ENCODE measurements at regions not wholly inside any gene's neighbourhood (a gene's known extent, or its start where the extent isn't known, plus 50 kb on each side); places are given as distances from the start of the nearest gene placed in this dataset.
"Not testable (repeated sequence)": the region's sequence is repeated elsewhere in the genome, so short reads cannot be mapped to it uniquely, and the experiment has no call there.

DNA sequence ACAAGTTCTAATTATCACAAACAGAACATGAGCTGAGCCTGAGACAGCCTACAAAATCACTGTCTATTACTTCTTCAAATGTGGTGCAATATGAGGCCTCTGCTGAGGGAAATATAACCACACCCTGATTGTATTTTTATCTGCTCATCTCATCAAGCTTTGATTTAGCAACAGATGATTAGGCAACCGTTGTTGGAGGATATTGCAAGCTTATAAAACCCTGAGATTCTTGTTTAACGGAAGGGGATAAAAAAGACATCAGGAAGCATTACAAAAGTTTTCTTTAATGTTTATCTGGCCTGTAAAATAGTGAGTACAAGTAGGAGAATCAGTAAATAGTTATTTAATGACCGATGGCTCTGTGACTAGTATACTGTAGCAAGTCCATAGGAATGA is 108.5 kb downstream of the ZNF330 start:
- DNase-seq (ENCODE audit: low spot score in 2 of 2): peak in 1 of 2 donors; percentile 35
- WGBS, 2 donors: 25 to 33% methylated on average over 3 of the region's 3 CpGs
- no peak for TF ChIP-seq POLR2A (IDR thresholded peaks at IDR 0.05)
- no peak for TF ChIP-seq CTCF (IDR thresholded peaks at IDR 0.05)
- H3K4me3 ChIP-seq (ENCODE audit: low read depth, poor library complexity, severe bottlenecking): no peak overlapping the region
- intact Hi-C loops (cut with DNase I; ENCODE audit: low total_unique reads): no loop called here

- TF ChIP-seq POLR2A (IDR thresholded peaks at IDR 0.05) (no peak), CTCF (IDR thresholded peaks at IDR 0.05) (no peak)
- intact Hi-C loops (cut with DNase I; ENCODE audit: low total_unique reads): no loop called here
- WGBS, 2 donors: 80 to 85% methylated on average over 1 of the region's 1 CpG
- no peak overlapping the region for H3K4me3 ChIP-seq (ENCODE audit: low read depth, poor library complexity, severe bottlenecking)
- no peak for DNase-seq (ENCODE audit: low spot score in 2 of 2)
These were observed 109.9 kb downstream of the ZNF330 start for GRCh38 chr4:141330616-141331015.

DNA sequence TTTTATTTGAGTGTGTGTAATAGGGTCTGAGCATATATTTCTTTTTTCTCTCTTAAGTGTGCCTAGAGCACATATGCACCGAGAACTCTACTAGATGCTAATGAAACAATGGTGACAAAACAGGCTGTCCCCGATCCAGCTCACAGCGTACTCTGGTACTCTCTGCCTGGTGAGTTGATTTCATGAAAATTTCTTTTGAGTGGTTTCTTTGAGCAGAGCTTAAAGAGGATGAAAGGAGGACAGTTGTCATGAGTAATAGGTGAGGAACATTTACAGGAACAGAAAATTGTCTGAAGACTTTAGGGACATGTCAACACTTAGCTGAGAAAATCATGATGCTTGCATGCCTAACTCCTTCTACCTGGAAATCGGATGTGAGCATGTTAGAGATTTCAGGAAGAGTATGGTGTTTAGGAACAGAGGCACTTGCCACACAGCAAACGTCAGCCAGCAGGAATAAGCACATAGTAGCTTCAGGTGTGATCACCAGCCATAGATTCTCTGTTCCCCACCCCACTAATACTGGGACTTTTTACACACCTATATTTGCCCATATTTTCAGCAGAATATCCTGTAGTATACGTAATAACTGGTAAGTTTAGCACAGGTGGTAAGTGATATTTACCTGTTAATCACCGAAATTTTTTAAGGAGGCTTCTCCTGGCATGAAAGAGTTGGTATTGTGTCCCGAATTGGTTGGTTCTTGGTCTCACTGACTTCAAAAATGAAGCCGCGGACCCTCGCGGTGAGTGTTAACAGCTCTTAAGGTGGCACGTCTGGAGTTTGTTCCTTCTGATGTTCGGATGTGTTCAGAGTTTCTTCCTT is 111.1 kb downstream of the ZNF330 start:
- TF ChIP-seq POLR2A (IDR thresholded peaks at IDR 0.05) (no peak), CTCF (IDR thresholded peaks at IDR 0.05) (no peak)
- H3K4me3 ChIP-seq (ENCODE audit: low read depth, poor library complexity, severe bottlenecking): no peak overlapping the region
- WGBS, 2 donors: 93 to 96% methylated on average over 14 of the region's 14 CpGs
- no peak for DNase-seq (ENCODE audit: low spot score in 2 of 2)
- intact Hi-C loops (cut with DNase I; ENCODE audit: low total_unique reads): no loop called here

DNA sequence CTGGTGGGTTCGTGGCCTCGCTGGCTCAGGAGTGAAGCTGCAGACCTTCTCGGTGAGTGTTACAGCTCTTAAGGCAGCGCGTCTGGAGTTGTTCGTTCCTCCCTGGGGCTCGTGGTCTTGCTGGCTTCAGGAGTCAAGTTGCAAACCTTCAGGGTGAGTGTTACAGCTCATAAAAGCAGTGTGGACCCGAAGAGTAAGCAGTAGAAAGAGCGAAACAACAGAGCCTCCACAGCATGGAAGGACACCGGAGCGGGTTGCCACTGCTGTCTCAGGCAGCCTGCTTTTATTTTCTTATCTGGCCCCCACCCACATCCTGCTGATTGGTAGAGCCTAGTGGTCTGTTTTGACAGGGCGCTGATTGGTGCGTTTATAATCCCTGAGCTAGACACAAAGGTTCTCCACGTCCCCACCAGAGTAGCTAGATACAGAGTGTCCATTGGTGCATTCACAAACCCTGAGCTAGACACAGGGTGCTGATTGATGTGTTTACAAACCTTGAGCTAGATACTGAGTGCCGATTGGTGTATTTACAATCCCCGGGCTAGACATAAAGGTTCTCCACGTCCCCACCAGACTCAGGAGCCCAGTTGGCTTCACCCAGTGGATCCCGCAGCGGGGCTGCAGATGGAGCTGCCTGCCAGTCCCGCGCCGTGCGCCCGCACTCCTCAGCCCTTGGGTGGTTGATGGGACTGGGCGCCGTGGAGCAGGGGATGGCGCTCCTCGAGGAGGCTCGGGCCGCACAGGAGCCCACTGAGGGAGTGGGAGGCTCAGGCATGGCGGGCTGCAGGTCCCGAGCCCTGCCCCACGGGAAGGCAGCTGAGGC is 111.9 kb downstream of the ZNF330 start:
- DNase-seq (ENCODE audit: low spot score in 2 of 2); intact Hi-C loops (cut with DNase I; ENCODE audit: low total_unique reads); H3K4me3 ChIP-seq (ENCODE audit: low read depth, poor library complexity, severe bottlenecking): not testable (repeated sequence)
- 76 to 89% methylated on average over 24 to 33 of the region's 33 CpGs for WGBS, 2 donors

- WGBS, 2 donors: 21 to 37% methylated on average over 9 of the region's 24 CpGs
- H3K4me3 ChIP-seq (ENCODE audit: low read depth, poor library complexity, severe bottlenecking); intact Hi-C loops (cut with DNase I; ENCODE audit: low total_unique reads); DNase-seq (ENCODE audit: low spot score in 2 of 2): not testable (repeated sequence)
These were observed 112.9 kb downstream of the ZNF330 start for GRCh38 chr4:141333456-141334230.

DNA sequence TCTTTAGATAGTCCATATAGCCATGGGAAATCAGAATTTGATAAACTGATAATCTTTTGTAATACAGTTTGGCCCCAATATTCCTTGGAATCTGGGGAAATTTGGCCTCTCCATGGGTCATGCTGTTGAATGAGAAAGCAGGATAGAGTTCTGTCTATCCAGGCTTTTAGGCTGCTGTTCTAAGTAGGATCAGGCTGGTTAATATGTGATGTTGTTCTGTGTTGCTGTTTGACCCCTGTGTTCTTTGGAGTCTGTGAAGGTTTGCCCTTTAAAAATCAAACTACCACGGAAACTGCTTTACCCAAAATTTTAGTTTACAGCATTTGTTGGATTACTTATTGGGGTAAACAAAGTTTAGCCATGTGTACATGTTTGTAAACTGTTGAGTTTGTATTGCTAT is 114.5 kb downstream of the ZNF330 start:
- TF ChIP-seq POLR2A (IDR thresholded peaks at IDR 0.05) (no peak), CTCF (IDR thresholded peaks at IDR 0.05) (no peak)
- H3K4me3 ChIP-seq (ENCODE audit: low read depth, poor library complexity, severe bottlenecking): no peak overlapping the region
- intact Hi-C loops (cut with DNase I; ENCODE audit: low total_unique reads): no loop called here
- 87 to 95% methylated on average over 1 of the region's 1 CpG for WGBS, 2 donors
- DNase-seq (ENCODE audit: low spot score in 2 of 2): no peak
